ENCODE measurements at regions not wholly inside any gene's neighbourhood (a gene's known extent, or its start where the extent isn't known, plus 50 kb on each side); places are given as distances from the start of the nearest gene placed in this dataset.
A peak's percentile ranks its signal among the peaks of the same experiment; 100 is the strongest.

- DNase-seq (ENCODE audit: low spot score) = no peak
- TF ChIP-seq CTCF (IDR thresholded peaks at IDR 0.05) = no peak
Observed at GRCh38 chr5:135232958-135233357, 166.1 kb downstream of the MACROH2A1 start.

GRCh38 chr5:135231289-135231688 lies 167.7 kb downstream of the MACROH2A1 start:
- H3K27me3 ChIP-seq = no peaks in the 10 kb centered on the region
- no peak for TF ChIP-seq CTCF (IDR thresholded peaks at IDR 0.05)
- no peak overlapping the region for H3K4me3 ChIP-seq
- no peak overlapping the region for H3K27ac ChIP-seq
- H3K36me3 ChIP-seq = no peaks in the 10 kb centered on the region
- no peaks in the 10 kb centered on the region for H3K9me3 ChIP-seq
- H3K4me1 ChIP-seq = peaks cover 0 to 16% of the 10 kb centered on the region in 2 donors
- DNase-seq (ENCODE audit: low spot score) = no peak

More at GRCh38 chr5:135232958-135233357, 166.1 kb downstream of the MACROH2A1 start:
- H3K4me3 ChIP-seq = no peak overlapping the region
- no peaks in the 10 kb centered on the region for H3K27me3 ChIP-seq
- H3K36me3 ChIP-seq = no peaks in the 10 kb centered on the region
- no peaks in the 10 kb centered on the region for H3K9me3 ChIP-seq
- H3K4me1 ChIP-seq = peaks cover 0 to 16% of the 10 kb centered on the region in 2 donors
- H3K27ac ChIP-seq = no peak overlapping the region

GRCh38 chr5:135230251-135230925 lies 168.6 kb downstream of the MACROH2A1 start:
- H3K4me3 ChIP-seq = no peak overlapping the region
- no peaks in the 10 kb centered on the region for H3K9me3 ChIP-seq
- DNase-seq (ENCODE audit: low spot score) = peak; percentile 67
- H3K27ac ChIP-seq = no peak overlapping the region
- H3K4me1 ChIP-seq = peaks cover 0 to 16% of the 10 kb centered on the region in 2 donors
- H3K27me3 ChIP-seq = no peaks in the 10 kb centered on the region
- no peak for TF ChIP-seq CTCF (IDR thresholded peaks at IDR 0.05)
- no peaks in the 10 kb centered on the region for H3K36me3 ChIP-seq

- H3K27ac ChIP-seq = no peak overlapping the region
- H3K9me3 ChIP-seq = no peaks in the 10 kb centered on the region
- no peak overlapping the region for H3K4me3 ChIP-seq
- no peaks in the 10 kb centered on the region for H3K27me3 ChIP-seq
- peaks cover 0 to 16% of the 10 kb centered on the region in 2 donors for H3K4me1 ChIP-seq
- no peak for DNase-seq (ENCODE audit: low spot score)
- TF ChIP-seq CTCF (IDR thresholded peaks at IDR 0.05) = no peak
- no peaks in the 10 kb centered on the region for H3K36me3 ChIP-seq
Observed at GRCh38 chr5:135229679-135230132, 169.3 kb downstream of the MACROH2A1 start.

- H3K27me3 ChIP-seq = no peaks in the 10 kb centered on the region
- no peak overlapping the region for H3K27ac ChIP-seq
- H3K4me1 ChIP-seq = peaks cover 0 to 16% of the 10 kb centered on the region in 2 donors
- H3K4me3 ChIP-seq = no peak overlapping the region
- H3K36me3 ChIP-seq = no peaks in the 10 kb centered on the region
- TF ChIP-seq CTCF (IDR thresholded peaks at IDR 0.05) = no peak
- no peaks in the 10 kb centered on the region for H3K9me3 ChIP-seq
- no peak for DNase-seq (ENCODE audit: low spot score)
Observed at GRCh38 chr5:135229122-135229521, 169.9 kb downstream of the MACROH2A1 start.

- Histone ChIP-seq H3K27me3 (no peaks in the 10 kb centered on the region), H3K4me1 (peaks cover 0 to 16% of the 10 kb centered on the region in 2 donors), H3K36me3 (no peaks in the 10 kb centered on the region), H3K9me3 (no peaks in the 10 kb centered on the region), H3K4me3 (no peak overlapping the region), H3K27ac (no peak overlapping the region)
- no peak for TF ChIP-seq CTCF (IDR thresholded peaks at IDR 0.05)
- no peak for DNase-seq (ENCODE audit: low spot score)
Observed at GRCh38 chr5:135228222-135228621, 170.8 kb downstream of the MACROH2A1 start.

Data from right atrium auricular region (tissue), 2 donors.